Fibroblast of pulmonary artery (primary cell): ENCODE measurements at regions not wholly inside any gene's neighbourhood (a gene's known extent, or its start where the extent isn't known, plus 50 kb on each side); places are given as distances from the start of the nearest gene placed in this dataset.

Experiments used
- DNase-seq: peaks from one replicate; pipeline ENCODE4 v3.0.0-alpha.2; 2010; ENCODE audit warnings: low read depth
- H3K4me3 ChIP-seq: replicated peaks from 2 replicates; pipeline ENCODE4 v1.5.1; 2011; ENCODE audit warnings: low read depth, mild to moderate bottlenecking, control low read depth, low read length, moderate library complexity
- CTCF ChIP-seq: IDR thresholded peaks from 2 replicates; pipeline ENCODE4 v1.5.1; 2011; ENCODE audit warnings: mild to moderate bottlenecking, control low read depth, low read length, inconsistent platforms; ENCODE audit errors: missing control alignments

GRCh38 chr17:15101175-15101574 is 164.0 kb downstream of the PMP22 start:
- no peak for DNase-seq
- H3K4me3 ChIP-seq, result no peak overlapping the region
- no peak for TF ChIP-seq CTCF

DNA sequence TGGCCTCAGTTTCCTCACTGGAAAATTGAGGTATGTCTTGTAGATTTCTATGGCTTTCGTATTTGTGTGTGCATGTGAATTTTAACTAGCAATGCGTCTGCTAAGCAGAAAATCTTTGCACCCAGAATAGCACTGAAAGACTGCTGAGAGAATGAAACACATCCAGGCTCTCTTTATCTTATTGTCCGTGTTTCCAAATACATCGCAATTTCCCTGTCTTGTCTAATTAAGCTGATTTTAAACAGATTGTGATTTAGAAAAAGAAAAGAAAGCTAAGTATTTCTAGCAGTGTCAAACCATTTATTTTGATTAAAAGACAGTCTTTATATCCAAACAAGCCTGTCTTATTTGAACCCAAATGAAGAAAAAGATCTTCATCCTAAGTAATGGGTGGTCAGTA is 168.6 kb downstream of the PMP22 start:
- no peak for DNase-seq
- no peak for TF ChIP-seq CTCF
- no peak overlapping the region for H3K4me3 ChIP-seq

- H3K4me3 ChIP-seq, result no peak overlapping the region
- TF ChIP-seq CTCF, result no peak
- DNase-seq, result no peak
These were observed 169.2 kb downstream of the PMP22 start for GRCh38 chr17:15095935-15096334.

DNA sequence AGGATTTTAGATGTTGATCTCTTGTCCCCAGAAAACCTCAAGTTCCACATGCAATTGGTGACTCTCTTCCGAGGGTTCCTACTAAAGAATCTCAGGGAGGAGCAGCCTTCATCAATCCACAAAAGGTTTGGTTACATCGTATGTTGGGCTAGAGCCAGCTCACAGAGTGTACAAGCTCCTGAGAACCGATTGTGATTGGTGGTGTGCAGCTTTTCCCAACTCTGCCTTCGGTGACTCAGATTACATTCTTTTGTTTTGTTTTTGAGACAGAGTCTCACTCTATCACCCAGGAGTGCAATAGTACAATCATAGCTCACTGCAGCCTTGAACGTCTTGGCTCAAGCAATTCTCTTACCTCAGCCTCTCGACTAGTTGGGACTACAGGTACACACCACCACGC is 172.4 kb downstream of the PMP22 start:
- peak; percentile 2 for DNase-seq
- no peak overlapping the region for H3K4me3 ChIP-seq
- TF ChIP-seq CTCF, result no peak

DNA sequence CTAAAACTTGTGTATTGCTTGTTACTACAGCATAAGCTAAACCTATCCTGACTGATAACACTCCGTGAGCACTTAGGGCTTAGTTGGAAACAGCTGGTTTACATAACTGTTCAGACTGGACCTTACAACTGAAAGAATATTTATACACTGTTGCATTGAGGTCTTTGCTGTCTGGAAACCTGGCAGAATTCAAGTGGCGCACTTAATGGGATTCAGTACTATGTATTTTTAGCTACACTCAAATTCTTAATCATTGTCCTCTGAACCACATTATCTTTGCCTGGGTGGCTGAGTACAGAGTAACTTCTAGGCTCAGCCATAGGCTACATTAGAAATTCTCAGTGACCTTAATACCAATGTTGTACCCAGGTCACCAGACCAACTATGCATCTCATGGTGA is 172.9 kb downstream of the PMP22 start:
- TF ChIP-seq CTCF, result no peak
- no peak overlapping the region for H3K4me3 ChIP-seq

GRCh38 chr17:15091825-15092224 is 173.3 kb downstream of the PMP22 start:
- no peak overlapping the region for H3K4me3 ChIP-seq
- no peak for TF ChIP-seq CTCF
- no peak for DNase-seq

More for the DNA sequence above, 172.9 kb downstream of the PMP22 start:
- DNase-seq, result no peak

GRCh38 chr17:15090533-15090932 is 174.6 kb downstream of the PMP22 start:
- no peak overlapping the region for H3K4me3 ChIP-seq
- no peak for TF ChIP-seq CTCF
- no peak for DNase-seq
